Stomach (tissue), 8 donors: ENCODE measurements at regions not wholly inside any gene's neighbourhood (a gene's known extent, or its start where the extent isn't known, plus 50 kb on each side); places are given as distances from the start of the nearest gene placed in this dataset.

Experiments used
- DNase-seq, 2 donors: peaks; one replicate each; pipeline versions ENCODE4 v3.0.0 to v3.0.0-alpha.2; 2013 to 2019
- H3K27ac ChIP-seq, 5 donors: fragments of 200-600 bp in 4 of 5; sonication (generic) in 4 of 5; one replicate each; pipeline ENCODE4 v1.5.1; 2013 to 2019; ENCODE audit warnings: mild to moderate bottlenecking in 1 of 5, moderate library complexity in 1 of 5
- H3K27me3 ChIP-seq, 3 donors: fragments of 200-600 bp; sonication (generic); one replicate each; pipeline ENCODE4 v1.5.1; 2017 to 2019; ENCODE audit warnings: mixed run types in 1 of 3
- H3K36me3 ChIP-seq, 4 donors: fragments of 200-600 bp; sonication (generic); 1 replicate in 3 of 4; 2 replicates in 1 of 4; pipeline ENCODE4 v1.5.1; 2016 to 2019
- H3K4me1 ChIP-seq, 4 donors: fragments of 200-600 bp; sonication (generic); one replicate each; pipeline ENCODE4 v1.5.1; 2016 to 2019
- H3K4me3 ChIP-seq, 4 donors: fragments of 200-600 bp; sonication (generic) in 3 of 4; one replicate each; pipeline ENCODE4 v1.5.1; 2016 to 2019; ENCODE audit warnings: mild to moderate bottlenecking in 1 of 4
- H3K9me3 ChIP-seq, 4 donors: fragments of 200-600 bp; sonication (generic); one replicate each; pipeline ENCODE4 v1.5.1; 2016 to 2019
- EP300 ChIP-seq: sonication (generic); formaldehyde crosslinking; IDR thresholded peaks from one replicate; pipeline ENCODE4 v1.6.1; 2017; ENCODE audit warnings: antibody characterized with exemption
- POLR2A ChIP-seq, 4 donors: fragments of 450-650 bp; IDR thresholded peaks; one replicate each; pipeline ENCODE4 v1.6.1; 2016; ENCODE audit warnings: antibody characterized with exemption in 4 of 4, control low read depth in 2 of 4, mild to moderate bottlenecking in 1 of 4, moderate library complexity in 1 of 4
- POLR2AphosphoS5 ChIP-seq, 3 donors: sonication (generic); formaldehyde crosslinking; IDR thresholded peaks; one replicate each; pipeline ENCODE4 v1.6.1; 2016; ENCODE audit warnings: antibody characterized with exemption in 3 of 3
- WGBS, 5 donors: extraction: QIAGEN DNeasy Blood & Tissue Kit in 3 of 5; methylation state at CpG; one replicate each; pipeline versions ENCODE4 v1.1.5 to v1.1.7; 2013 to 2018; 5-methylcytosine and 5-hydroxymethylcytosine counted together
- intact Hi-C: fragments of 100-400 bp; cut with DNase I; formaldehyde crosslinking; loops from one replicate; pipeline ENCODE4 v1.15.1; 2023; ENCODE audit warnings: low total_unique reads
- TF ChIP-seq, protein P1 (sequence below), 7 experiments: fragments of 450-650 bp in 4 of 7; fragments of 200-600 bp in 3 of 7; sonication (generic) in 3 of 7; IDR thresholded peaks; one replicate each; pipeline ENCODE4 v1.5.1; 2016 to 2019; ENCODE audit warnings: antibody characterized with exemption in 7 of 7, control low read depth in 2 of 7, mild to moderate bottlenecking in 1 of 7
- donor health status: healthy with polysubstance abuse.
- donor health status: Bipolar disorder and iron deficiency.
- donor health status: healthy.

DNA sequence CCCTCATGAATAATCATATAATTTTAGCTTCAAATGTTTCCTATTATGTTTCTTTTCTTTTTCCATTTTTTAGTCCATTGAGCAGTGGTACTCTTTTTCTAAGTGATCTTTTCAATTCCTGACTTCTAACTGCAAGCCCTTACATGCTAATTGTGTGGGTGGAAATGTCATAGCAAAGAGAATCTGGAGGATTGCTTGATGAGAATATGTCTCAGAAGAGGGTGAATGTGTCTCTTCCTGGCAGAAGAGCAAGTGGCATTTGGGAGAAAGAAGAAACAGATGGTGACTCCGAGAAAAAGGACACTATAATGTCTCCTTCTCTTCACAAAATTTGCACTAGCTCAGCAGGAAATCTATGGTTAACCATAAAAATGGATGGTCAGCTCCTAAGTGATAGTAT, 2320.0 kb downstream of the PCDH9 start:
- Histone ChIP-seq H3K27me3 (no peaks in the 10 kb centered on the region), H3K27ac (no peak overlapping the region), H3K36me3 (no peaks in the 10 kb centered on the region), H3K4me3 (no peak overlapping the region), H3K9me3 (peaks cover 0 to 10% (median 3%) of the 10 kb centered on the region in 4 donors), H3K4me1 (no peaks in the 10 kb centered on the region)
- TF ChIP-seq, protein P1, sequence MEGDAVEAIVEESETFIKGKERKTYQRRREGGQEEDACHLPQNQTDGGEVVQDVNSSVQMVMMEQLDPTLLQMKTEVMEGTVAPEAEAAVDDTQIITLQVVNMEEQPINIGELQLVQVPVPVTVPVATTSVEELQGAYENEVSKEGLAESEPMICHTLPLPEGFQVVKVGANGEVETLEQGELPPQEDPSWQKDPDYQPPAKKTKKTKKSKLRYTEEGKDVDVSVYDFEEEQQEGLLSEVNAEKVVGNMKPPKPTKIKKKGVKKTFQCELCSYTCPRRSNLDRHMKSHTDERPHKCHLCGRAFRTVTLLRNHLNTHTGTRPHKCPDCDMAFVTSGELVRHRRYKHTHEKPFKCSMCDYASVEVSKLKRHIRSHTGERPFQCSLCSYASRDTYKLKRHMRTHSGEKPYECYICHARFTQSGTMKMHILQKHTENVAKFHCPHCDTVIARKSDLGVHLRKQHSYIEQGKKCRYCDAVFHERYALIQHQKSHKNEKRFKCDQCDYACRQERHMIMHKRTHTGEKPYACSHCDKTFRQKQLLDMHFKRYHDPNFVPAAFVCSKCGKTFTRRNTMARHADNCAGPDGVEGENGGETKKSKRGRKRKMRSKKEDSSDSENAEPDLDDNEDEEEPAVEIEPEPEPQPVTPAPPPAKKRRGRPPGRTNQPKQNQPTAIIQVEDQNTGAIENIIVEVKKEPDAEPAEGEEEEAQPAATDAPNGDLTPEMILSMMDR (IDR thresholded peaks at IDR 0.05), result no peak
- no peak for TF ChIP-seq EP300
- TF ChIP-seq POLR2A (IDR thresholded peaks at IDR 0.05), result no peak
- no peak for TF ChIP-seq POLR2AphosphoS5 (IDR thresholded peaks at IDR 0.05)
- intact Hi-C loops, result no loop called here
- no peak for DNase-seq
- WGBS, 5 donors, result 71 to 85% (median 77%) methylated on average over 1 of the region's 1 CpG

DNA sequence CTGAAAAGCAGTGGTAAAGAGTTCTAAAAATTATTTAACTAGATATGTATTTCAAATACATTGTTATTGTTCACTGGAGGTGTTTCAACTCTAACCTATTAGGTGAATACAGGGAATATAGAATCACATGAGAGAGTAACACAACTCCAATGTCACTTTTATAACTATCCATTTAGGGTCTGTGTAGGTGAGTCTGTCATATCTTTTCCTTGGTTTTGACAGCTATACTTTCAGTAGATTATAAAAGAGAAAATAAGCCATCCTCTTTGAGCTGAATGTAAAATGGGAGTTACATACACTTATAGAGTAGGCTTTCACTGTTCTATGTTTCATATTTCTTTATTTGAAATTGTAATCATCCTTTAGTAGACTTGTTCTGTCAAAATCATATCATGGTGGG, 2321.0 kb downstream of the PCDH9 start:
- H3K4me3 ChIP-seq, result no peak overlapping the region
- H3K27ac ChIP-seq, result no peak overlapping the region
- TF ChIP-seq EP300, result no peak
- TF ChIP-seq, protein P1 (IDR thresholded peaks at IDR 0.05), result no peak
- no peak for TF ChIP-seq POLR2A (IDR thresholded peaks at IDR 0.05)
- no peak for TF ChIP-seq POLR2AphosphoS5 (IDR thresholded peaks at IDR 0.05)
- intact Hi-C loops, result no loop called here
- no peak for DNase-seq
- no peaks in the 10 kb centered on the region for H3K36me3 ChIP-seq
- H3K27me3 ChIP-seq, result no peaks in the 10 kb centered on the region
- no peaks in the 10 kb centered on the region for H3K4me1 ChIP-seq
- H3K9me3 ChIP-seq, result peaks cover 0 to 10% (median 3%) of the 10 kb centered on the region in 4 donors

DNA sequence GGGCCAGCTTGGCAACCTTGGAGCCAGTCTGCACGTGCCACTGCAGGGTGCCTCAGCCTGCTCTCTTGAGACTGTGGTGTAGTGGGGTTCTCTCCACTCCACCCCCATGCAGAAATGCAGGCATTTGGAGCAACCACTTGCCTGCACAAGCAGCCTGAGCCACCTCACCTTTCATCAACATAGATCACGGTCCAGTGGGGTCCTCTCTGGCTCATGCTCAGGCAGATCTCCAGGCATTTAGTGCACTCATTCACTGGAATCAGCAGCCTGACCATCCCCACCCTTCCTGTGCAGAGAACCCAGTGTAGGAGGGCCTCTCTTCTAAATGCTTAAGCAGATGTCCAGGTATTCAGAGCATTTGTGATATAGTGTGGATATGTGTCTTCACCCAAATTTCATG, 2330.1 kb downstream of the PCDH9 start:
- intact Hi-C loops, result no loop called here
- Histone ChIP-seq H3K4me3 (no peak overlapping the region), H3K9me3 (no peaks in the 10 kb centered on the region), H3K27me3 (no peaks in the 10 kb centered on the region), H3K36me3 (no peaks in the 10 kb centered on the region), H3K4me1 (no peaks in the 10 kb centered on the region), H3K27ac (no peak overlapping the region)
- 77 to 92% (median 82%) methylated on average over 2 of the region's 2 CpGs for WGBS, 5 donors
- TF ChIP-seq EP300 (no peak), POLR2A (IDR thresholded peaks at IDR 0.05) (no peak)
- no peak for DNase-seq

DNA sequence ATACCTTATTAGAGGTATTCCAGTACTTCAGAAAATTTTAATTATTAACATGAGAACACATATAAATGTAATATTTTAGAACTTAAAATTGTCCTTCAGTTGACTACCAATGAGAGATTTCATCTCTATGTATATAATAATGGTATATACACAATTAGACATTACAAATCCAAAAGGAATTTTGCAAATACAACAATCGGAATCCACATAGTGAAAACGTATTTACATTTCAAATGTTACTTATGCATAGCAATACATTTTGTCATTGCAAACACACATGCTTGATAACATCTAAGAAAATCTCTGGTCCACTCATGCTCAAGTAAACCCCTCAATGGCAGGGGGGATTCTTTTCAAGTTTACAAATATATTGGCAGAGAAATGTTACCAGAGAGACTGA, 2345.2 kb downstream of the PCDH9 start:
- no peaks in the 10 kb centered on the region for H3K9me3 ChIP-seq
- H3K36me3 ChIP-seq, result no peaks in the 10 kb centered on the region
- TF ChIP-seq, protein P1 (IDR thresholded peaks at IDR 0.05), result no peak
- TF ChIP-seq POLR2AphosphoS5 (IDR thresholded peaks at IDR 0.05), result no peak
- TF ChIP-seq EP300, result no peak
- no peak for TF ChIP-seq POLR2A (IDR thresholded peaks at IDR 0.05)
- H3K27ac ChIP-seq, result no peak overlapping the region
- no peak for DNase-seq
- H3K27me3 ChIP-seq, result no peaks in the 10 kb centered on the region
- intact Hi-C loops, result no loop called here
- no peaks in the 10 kb centered on the region for H3K4me1 ChIP-seq
- WGBS, 5 donors, result 40 to 54% (median 48%) methylated on average over 2 of the region's 2 CpGs
- no peak overlapping the region for H3K4me3 ChIP-seq

DNA sequence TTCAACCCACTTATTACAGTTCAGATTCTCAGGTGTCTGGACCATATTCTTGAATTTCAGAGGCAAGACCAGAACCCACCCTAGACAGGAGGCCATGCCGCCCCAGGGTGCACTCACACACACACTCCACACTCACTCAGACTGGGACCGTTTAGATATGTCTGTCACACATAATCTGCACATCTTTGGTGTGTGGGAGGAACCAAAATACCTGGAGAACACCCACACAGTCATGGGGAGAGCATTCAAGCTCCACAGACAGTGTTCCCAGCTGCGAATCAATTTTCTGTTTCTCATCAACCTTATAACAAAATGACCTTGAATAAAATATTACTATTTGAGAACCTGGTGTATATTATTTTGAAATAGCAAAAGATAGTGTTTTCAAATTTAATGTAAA, 2353.0 kb downstream of the PCDH9 start:
- no peaks in the 10 kb centered on the region for H3K4me1 ChIP-seq
- H3K9me3 ChIP-seq, result peaks cover 0 to 4% (median 3%) of the 10 kb centered on the region in 4 donors
- H3K27ac ChIP-seq, result no peak overlapping the region
- no peaks in the 10 kb centered on the region for H3K36me3 ChIP-seq
- H3K4me3 ChIP-seq, result no peak overlapping the region
- intact Hi-C loops, result no loop called here
- no peak for TF ChIP-seq POLR2A (IDR thresholded peaks at IDR 0.05)
- TF ChIP-seq POLR2AphosphoS5 (IDR thresholded peaks at IDR 0.05), result no peak
- TF ChIP-seq, protein P1 (IDR thresholded peaks at IDR 0.05), result no peak
- TF ChIP-seq EP300, result no peak
- WGBS, 5 donors, result 73 to 86% (median 75%) methylated on average over 3 of the region's 3 CpGs
- H3K27me3 ChIP-seq, result no peaks in the 10 kb centered on the region
- DNase-seq, result no peak
